Keratinocyte (primary cell): ENCODE measurements at regions not wholly inside any gene's neighbourhood (a gene's known extent, or its start where the extent isn't known, plus 50 kb on each side); places are given as distances from the start of the nearest gene placed in this dataset.

ENCODE experiments used
- DNase-seq: peaks from one replicate; pipeline ENCODE4 v3.0.0-alpha.2; 2011; ENCODE audit warnings: low read depth, missing footprints, low spot score
- FAIRE-seq: peaks from 2 replicates; lab custom pipeline; 2011; peaks lifted over from hg19 to GRCh38; lab: Jason Lieb, UNC
- H2AFZ ChIP-seq: 2 replicates; pipeline ENCODE4 v1.6.0; 2012; ENCODE audit warnings: low read length, control low read depth, inconsistent platforms; ENCODE audit not compliant: control insufficient read depth
- H3K27ac ChIP-seq: 2 replicates; pipeline ENCODE4 v1.5.1; 2011; ENCODE audit warnings: low read length; ENCODE audit not compliant: control insufficient read depth, insufficient read depth
- H3K27me3 ChIP-seq: 3 replicates; pipeline ENCODE4 v1.6.0; 2011; ENCODE audit warnings: low read length; ENCODE audit not compliant: control insufficient read depth, insufficient read depth; ENCODE audit errors: extremely low read depth
- H3K36me3 ChIP-seq, 2 experiments: 2 replicates in 1 of 2; 3 replicates in 1 of 2; pipeline ENCODE4 v1.5.1; 2011; ENCODE audit warnings: low read length in 2 of 2, mild to moderate bottlenecking in 1 of 2; ENCODE audit not compliant: control insufficient read depth in 2 of 2, insufficient read depth in 2 of 2; ENCODE audit errors: extremely low read depth in 1 of 2
- H3K4me1 ChIP-seq: 3 replicates; pipeline ENCODE4 v1.5.1; 2011; ENCODE audit warnings: low read length; ENCODE audit not compliant: control insufficient read depth, insufficient read depth; ENCODE audit errors: extremely low read depth
- H3K4me2 ChIP-seq: 3 replicates; pipeline ENCODE4 v1.6.0; 2011; ENCODE audit warnings: low read depth, low read length; ENCODE audit not compliant: control insufficient read depth, insufficient read depth; ENCODE audit errors: extremely low read depth
- H3K4me3 ChIP-seq, 3 experiments: fragments of 200-600 bp in 1 of 3; sonication (generic) in 1 of 3; 2 replicates in 2 of 3; 3 replicates in 1 of 3; pipeline ENCODE4 v1.5.1; 2011 to 2016; ENCODE audit warnings: low read length in 3 of 3, mild to moderate bottlenecking in 3 of 3, control low read depth in 2 of 3, inconsistent platforms in 1 of 3, low read depth in 1 of 3, mixed read lengths in 1 of 3, mixed run types in 1 of 3, moderate library complexity in 1 of 3; ENCODE audit not compliant: control insufficient read depth in 2 of 3, insufficient read depth in 2 of 3; ENCODE audit errors: extremely low read depth in 1 of 3
- H3K79me2 ChIP-seq: 2 replicates; pipeline ENCODE4 v1.6.0; 2012; ENCODE audit warnings: low read length; ENCODE audit not compliant: control insufficient read depth, insufficient read depth
- H3K9ac ChIP-seq: 3 replicates; pipeline ENCODE4 v1.6.0; 2011; ENCODE audit warnings: low read length; ENCODE audit not compliant: control insufficient read depth, insufficient read depth; ENCODE audit errors: extremely low read depth
- H3K9me1 ChIP-seq: 3 replicates; pipeline ENCODE4 v1.6.0; 2011; ENCODE audit warnings: low read length; ENCODE audit not compliant: control insufficient read depth, insufficient read depth; ENCODE audit errors: extremely low read depth
- H3K9me3 ChIP-seq: 2 replicates; pipeline ENCODE4 v1.5.1; 2012; ENCODE audit warnings: low read depth, low read length; ENCODE audit not compliant: control insufficient read depth
- H4K20me1 ChIP-seq: 3 replicates; pipeline ENCODE4 v1.6.0; 2011; ENCODE audit warnings: low read length; ENCODE audit not compliant: control insufficient read depth, insufficient read depth; ENCODE audit errors: extremely low read depth
- EZH2 ChIP-seq: IDR thresholded peaks from one replicate; pipeline ENCODE4 v1.6.1; 2012; ENCODE audit warnings: inconsistent platforms, mild to moderate bottlenecking, low read length, moderate library complexity
- dilution Hi-C: fragments of 300-500 bp; cut with MboI; formaldehyde crosslinking; loops from one replicate; pipeline ENCODE4 v1.7.0; 2020; ENCODE audit warnings: low sequenced_read_pairs; ENCODE audit not compliant: extremely low pct_ligation_motif_present
- TF ChIP-seq, protein P1 (sequence below), 3 experiments: IDR thresholded peaks in 1 of 3; conservative IDR thresholded peaks in 1 of 3; optimal IDR thresholded peaks in 1 of 3; 2 replicates in 2 of 3; 3 replicates in 1 of 3; pipeline versions ENCODE3 to v1.5.1; 2011; ENCODE audit warnings: low read length in 3 of 3, mild to moderate bottlenecking in 3 of 3, moderate library complexity in 2 of 3, control low read depth in 1 of 3, inconsistent platforms in 1 of 3; ENCODE audit not compliant: insufficient read depth in 2 of 3; ENCODE audit errors: extremely low read depth in 1 of 3

DNA sequence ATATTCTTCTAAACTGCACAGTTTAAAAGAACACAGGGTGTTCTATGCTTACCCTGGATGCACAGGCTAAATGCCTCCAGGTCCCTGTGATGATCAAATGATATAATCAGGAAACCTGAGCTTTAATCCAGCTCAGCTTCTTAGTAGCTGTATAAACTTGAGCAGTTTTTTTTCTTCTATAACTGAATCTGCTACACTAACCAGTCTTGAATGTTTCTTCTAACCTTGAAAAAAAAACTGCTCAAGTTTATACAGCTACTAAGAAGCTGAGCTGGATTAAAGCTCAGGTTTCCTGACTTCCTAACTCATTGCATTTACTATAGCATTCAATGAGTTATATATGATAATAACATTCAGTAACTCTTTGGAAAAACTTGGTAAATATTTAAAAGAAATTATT lies 358.2 kb downstream of the CD109 start:
- H4K20me1 ChIP-seq: no peaks in the 10 kb centered on the region
- dilution Hi-C loops: no loop called here
- no peak overlapping the region for H2AFZ ChIP-seq
- H3K4me3 ChIP-seq: no peak overlapping the region
- no peak overlapping the region for H3K9ac ChIP-seq
- H3K4me2 ChIP-seq: no peak overlapping the region
- FAIRE-seq (no peak), DNase-seq (no peak)
- H3K27ac ChIP-seq: no peak overlapping the region
- peaks cover 5% of the 10 kb centered on the region for H3K27me3 ChIP-seq
- no peaks in the 10 kb centered on the region for H3K79me2 ChIP-seq
- TF ChIP-seq, protein P1, sequence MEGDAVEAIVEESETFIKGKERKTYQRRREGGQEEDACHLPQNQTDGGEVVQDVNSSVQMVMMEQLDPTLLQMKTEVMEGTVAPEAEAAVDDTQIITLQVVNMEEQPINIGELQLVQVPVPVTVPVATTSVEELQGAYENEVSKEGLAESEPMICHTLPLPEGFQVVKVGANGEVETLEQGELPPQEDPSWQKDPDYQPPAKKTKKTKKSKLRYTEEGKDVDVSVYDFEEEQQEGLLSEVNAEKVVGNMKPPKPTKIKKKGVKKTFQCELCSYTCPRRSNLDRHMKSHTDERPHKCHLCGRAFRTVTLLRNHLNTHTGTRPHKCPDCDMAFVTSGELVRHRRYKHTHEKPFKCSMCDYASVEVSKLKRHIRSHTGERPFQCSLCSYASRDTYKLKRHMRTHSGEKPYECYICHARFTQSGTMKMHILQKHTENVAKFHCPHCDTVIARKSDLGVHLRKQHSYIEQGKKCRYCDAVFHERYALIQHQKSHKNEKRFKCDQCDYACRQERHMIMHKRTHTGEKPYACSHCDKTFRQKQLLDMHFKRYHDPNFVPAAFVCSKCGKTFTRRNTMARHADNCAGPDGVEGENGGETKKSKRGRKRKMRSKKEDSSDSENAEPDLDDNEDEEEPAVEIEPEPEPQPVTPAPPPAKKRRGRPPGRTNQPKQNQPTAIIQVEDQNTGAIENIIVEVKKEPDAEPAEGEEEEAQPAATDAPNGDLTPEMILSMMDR (optimal IDR thresholded peaks at IDR 0.05 in 1 of 3, IDR thresholded peaks at IDR 0.05 in 1 of 3, conservative IDR thresholded peaks at IDR 0.05 in 1 of 3; ENCODE audit: extremely low read depth in 1 of 3, insufficient read depth in 2 of 3, low read length in 3 of 3): no peak
- TF ChIP-seq EZH2: no peak
- H3K4me1 ChIP-seq: no peaks in the 10 kb centered on the region
- no peaks in the 10 kb centered on the region for H3K9me3 ChIP-seq
- H3K36me3 ChIP-seq: no peaks in the 10 kb centered on the region
- no peaks in the 10 kb centered on the region for H3K9me1 ChIP-seq

DNA sequence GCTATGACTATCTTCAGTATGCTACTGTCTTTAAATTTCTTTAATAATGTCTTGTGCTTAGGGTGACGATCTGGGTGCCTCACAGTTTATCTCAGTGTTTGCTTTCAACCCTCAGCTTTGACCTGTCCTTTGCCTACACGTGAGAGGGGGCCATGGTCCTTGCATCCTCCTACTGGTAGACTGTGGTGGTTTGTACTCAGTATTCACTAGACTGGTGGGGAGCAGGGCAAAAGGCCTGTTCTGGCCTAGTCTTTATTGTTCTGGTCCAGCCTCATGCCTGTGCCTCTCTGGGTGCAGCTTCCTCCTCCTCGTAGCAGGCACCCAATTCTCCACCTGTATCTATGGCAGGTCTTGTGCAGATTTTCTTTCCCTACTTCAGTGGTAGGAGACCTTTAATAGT lies 354.9 kb downstream of the CD109 start:
- FAIRE-seq: no peak

More for the DNA sequence above, 354.9 kb downstream of the CD109 start:
- no peak overlapping the region for H3K27ac ChIP-seq
- H2AFZ ChIP-seq: no peak overlapping the region
- dilution Hi-C loops: no loop called here
- no peak for TF ChIP-seq EZH2
- TF ChIP-seq, protein P1 (optimal IDR thresholded peaks at IDR 0.05 in 1 of 3, IDR thresholded peaks at IDR 0.05 in 1 of 3, conservative IDR thresholded peaks at IDR 0.05 in 1 of 3; ENCODE audit: extremely low read depth in 1 of 3, insufficient read depth in 2 of 3, low read length in 3 of 3): no peak
- H3K27me3 ChIP-seq: peaks cover 5% of the 10 kb centered on the region
- no peak for DNase-seq
- H3K9me3 ChIP-seq: no peaks in the 10 kb centered on the region
- no peaks in the 10 kb centered on the region for H3K9me1 ChIP-seq
- no peaks in the 10 kb centered on the region for H3K79me2 ChIP-seq
- no peak overlapping the region for H3K9ac ChIP-seq
- H3K4me3 ChIP-seq: no peak overlapping the region
- H3K4me1 ChIP-seq: no peaks in the 10 kb centered on the region
- H3K36me3 ChIP-seq: no peaks in the 10 kb centered on the region
- no peak overlapping the region for H3K4me2 ChIP-seq
- H4K20me1 ChIP-seq: no peaks in the 10 kb centered on the region
